Vagina (tissue), 2 donors: ENCODE measurements at regions not wholly inside any gene's neighbourhood (a gene's known extent, or its start where the extent isn't known, plus 50 kb on each side); places are given as distances from the start of the nearest gene placed in this dataset.

Experiments used
- POLR2A ChIP-seq, 2 donors: fragments of 450-650 bp; IDR thresholded peaks; one replicate each; pipeline ENCODE4 v1.6.1; 2017; ENCODE audit warnings: antibody characterized with exemption in 2 of 2, mild to moderate bottlenecking in 2 of 2, moderate library complexity in 2 of 2
- TF ChIP-seq, protein P1 (sequence below), 3 experiments: fragments of 450-650 bp in 2 of 3; fragments of 200-600 bp in 1 of 3; sonication (generic) in 1 of 3; IDR thresholded peaks; one replicate each; pipeline ENCODE4 v1.5.1; 2017 to 2019; ENCODE audit warnings: antibody characterized with exemption in 3 of 3, mild to moderate bottlenecking in 2 of 3, moderate library complexity in 2 of 3

DNA sequence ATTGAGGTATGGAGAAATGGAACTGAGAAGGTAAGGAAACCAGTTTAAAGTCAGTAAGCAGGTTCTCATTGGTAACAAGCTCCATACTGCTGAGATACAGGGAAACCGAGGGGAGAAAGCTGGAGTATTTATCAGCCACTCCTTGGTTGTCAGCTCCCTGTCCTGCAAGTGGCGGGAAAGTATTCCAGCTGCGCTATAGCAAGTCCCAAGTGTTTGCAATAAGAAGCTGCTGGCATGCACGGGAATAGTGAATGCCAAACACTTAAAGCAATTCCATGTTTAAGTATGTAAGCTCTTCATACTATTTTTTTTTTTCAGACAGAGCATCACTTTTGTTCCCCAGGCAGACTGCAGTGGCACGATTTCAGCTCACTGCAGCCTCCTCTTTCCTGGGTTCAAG, 1601.1 kb downstream of the SUCLG1 start:
- TF ChIP-seq, protein P1, sequence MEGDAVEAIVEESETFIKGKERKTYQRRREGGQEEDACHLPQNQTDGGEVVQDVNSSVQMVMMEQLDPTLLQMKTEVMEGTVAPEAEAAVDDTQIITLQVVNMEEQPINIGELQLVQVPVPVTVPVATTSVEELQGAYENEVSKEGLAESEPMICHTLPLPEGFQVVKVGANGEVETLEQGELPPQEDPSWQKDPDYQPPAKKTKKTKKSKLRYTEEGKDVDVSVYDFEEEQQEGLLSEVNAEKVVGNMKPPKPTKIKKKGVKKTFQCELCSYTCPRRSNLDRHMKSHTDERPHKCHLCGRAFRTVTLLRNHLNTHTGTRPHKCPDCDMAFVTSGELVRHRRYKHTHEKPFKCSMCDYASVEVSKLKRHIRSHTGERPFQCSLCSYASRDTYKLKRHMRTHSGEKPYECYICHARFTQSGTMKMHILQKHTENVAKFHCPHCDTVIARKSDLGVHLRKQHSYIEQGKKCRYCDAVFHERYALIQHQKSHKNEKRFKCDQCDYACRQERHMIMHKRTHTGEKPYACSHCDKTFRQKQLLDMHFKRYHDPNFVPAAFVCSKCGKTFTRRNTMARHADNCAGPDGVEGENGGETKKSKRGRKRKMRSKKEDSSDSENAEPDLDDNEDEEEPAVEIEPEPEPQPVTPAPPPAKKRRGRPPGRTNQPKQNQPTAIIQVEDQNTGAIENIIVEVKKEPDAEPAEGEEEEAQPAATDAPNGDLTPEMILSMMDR (IDR thresholded peaks at IDR 0.05) = no peak
- no peak for TF ChIP-seq POLR2A (IDR thresholded peaks at IDR 0.05)
